Astrocyte (in vitro differentiated cells and primary cell): ENCODE measurements at regions not wholly inside any gene's neighbourhood (a gene's known extent, or its start where the extent isn't known, plus 50 kb on each side); places are given as distances from the start of the nearest gene placed in this dataset.

Source experiments
- CTCF ChIP-seq: IDR thresholded peaks from 2 replicates; pipeline ENCODE4 v1.5.1; 2011; ENCODE audit warnings: low read depth, mild to moderate bottlenecking, inconsistent platforms, low read length, moderate library complexity; ENCODE audit not compliant: insufficient read depth
- EZH2 ChIP-seq: IDR thresholded peaks from 2 replicates; pipeline ENCODE4 v1.6.1; 2012; ENCODE audit warnings: mild to moderate bottlenecking, low read length, inconsistent platforms; ENCODE audit not compliant: insufficient read depth

DNA sequence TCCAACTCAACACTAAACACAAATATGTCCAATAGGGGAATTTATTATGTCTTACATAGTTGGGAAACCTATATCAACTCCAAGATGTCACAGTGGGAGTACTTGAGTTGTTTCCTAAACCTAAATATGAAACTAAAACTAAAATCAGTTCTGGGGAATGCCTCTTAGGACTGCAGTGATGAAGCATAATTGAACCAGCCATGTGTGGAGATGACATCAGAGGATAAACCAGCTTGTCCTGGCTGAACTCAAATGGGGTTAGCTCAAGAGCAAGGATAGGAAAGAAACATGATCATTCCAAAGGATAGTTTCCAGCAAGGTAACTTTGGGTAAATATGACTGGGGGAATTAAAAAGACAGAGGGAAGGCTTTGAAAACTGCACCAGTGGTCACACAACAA is 88.9 kb upstream of the PLPPR1 start:
- TF ChIP-seq CTCF, result no peak
- TF ChIP-seq EZH2, result no peak
